ENCODE measurements at regions not wholly inside any gene's neighbourhood (a gene's known extent, or its start where the extent isn't known, plus 50 kb on each side); places are given as distances from the start of the nearest gene placed in this dataset.

- TF ChIP-seq CTCF (IDR thresholded peaks at IDR 0.05; ENCODE audit: borderline replicate concordance), result no peak
- peak; percentile 5 for DNase-seq
These were observed 82.3 kb downstream of the UNCX start for GRCh38 chr7:1314908-1315450.

GRCh38 chr7:1316086-1316485 is 83.4 kb downstream of the UNCX start:
- Histone ChIP-seq H3K4me1 (no peaks in the 10 kb centered on the region), H3K4me3 (no peak overlapping the region), H3K27ac (replicated peaks) (no peak overlapping the region), H3K27me3 (ENCODE audit: low read depth) (peaks cover 69% of the 10 kb centered on the region), H3K9me3 (replicated peaks) (peaks cover 9% of the 10 kb centered on the region), H3K36me3 (no peaks in the 10 kb centered on the region)
- no peak for DNase-seq
- TF ChIP-seq CTCF (IDR thresholded peaks at IDR 0.05; ENCODE audit: borderline replicate concordance), result no peak
- intact Hi-C loops (cut with micrococcal nuclease), result no loop called here

More at GRCh38 chr7:1314908-1315450, 82.3 kb downstream of the UNCX start:
- no peaks in the 10 kb centered on the region for H3K4me1 ChIP-seq
- H3K27ac ChIP-seq (replicated peaks), result no peak overlapping the region
- peaks cover 62% of the 10 kb centered on the region for H3K27me3 ChIP-seq (ENCODE audit: low read depth)
- peaks cover 9% of the 10 kb centered on the region for H3K9me3 ChIP-seq (replicated peaks)
- no peaks in the 10 kb centered on the region for H3K36me3 ChIP-seq
- H3K4me3 ChIP-seq, result no peak overlapping the region
- intact Hi-C loops (cut with micrococcal nuclease), result no loop called here

GRCh38 chr7:1317646-1318045 is 85.0 kb downstream of the UNCX start:
- no peak overlapping the region for H3K4me3 ChIP-seq
- H3K27ac ChIP-seq (replicated peaks), result no peak overlapping the region
- peak; percentile 4 for DNase-seq
- no peaks in the 10 kb centered on the region for H3K36me3 ChIP-seq
- intact Hi-C loops (cut with micrococcal nuclease), result no loop called here
- H3K27me3 ChIP-seq (ENCODE audit: low read depth), result peaks cover 72% of the 10 kb centered on the region
- H3K4me1 ChIP-seq, result no peaks in the 10 kb centered on the region
- TF ChIP-seq CTCF (IDR thresholded peaks at IDR 0.05; ENCODE audit: borderline replicate concordance), result no peak
- peaks cover 4% of the 10 kb centered on the region for H3K9me3 ChIP-seq (replicated peaks)

- no peak overlapping the region for H3K4me3 ChIP-seq
- H3K4me1 ChIP-seq, result no peaks in the 10 kb centered on the region
- no peaks in the 10 kb centered on the region for H3K36me3 ChIP-seq
- intact Hi-C loops (cut with micrococcal nuclease), result no loop called here
- TF ChIP-seq CTCF (IDR thresholded peaks at IDR 0.05; ENCODE audit: borderline replicate concordance), result no peak
- H3K9me3 ChIP-seq (replicated peaks), result peaks cover under 1% of the 10 kb centered on the region
- H3K27ac ChIP-seq (replicated peaks), result no peak overlapping the region
- DNase-seq, result peak; percentile 7
- peaks cover 72% of the 10 kb centered on the region for H3K27me3 ChIP-seq (ENCODE audit: low read depth)
These were observed 85.4 kb downstream of the UNCX start for GRCh38 chr7:1318051-1318450.

GRCh38 chr7:1318661-1319060 is 86.0 kb downstream of the UNCX start:
- no peaks in the 10 kb centered on the region for H3K9me3 ChIP-seq (replicated peaks)
- peak; percentile 6 for DNase-seq
- intact Hi-C loops (cut with micrococcal nuclease), result no loop called here
- no peaks in the 10 kb centered on the region for H3K36me3 ChIP-seq
- H3K27me3 ChIP-seq (ENCODE audit: low read depth), result peaks cover 74% of the 10 kb centered on the region
- H3K27ac ChIP-seq (replicated peaks), result no peak overlapping the region
- H3K4me1 ChIP-seq, result no peaks in the 10 kb centered on the region
- no peak for TF ChIP-seq CTCF (IDR thresholded peaks at IDR 0.05; ENCODE audit: borderline replicate concordance)
- H3K4me3 ChIP-seq, result no peak overlapping the region
